ENCODE measurements at regions not wholly inside any gene's neighbourhood (a gene's known extent, or its start where the extent isn't known, plus 50 kb on each side); places are given as distances from the start of the nearest gene placed in this dataset.
"Not testable (repeated sequence)": the region's sequence is repeated elsewhere in the genome, so short reads cannot be mapped to it uniquely, and the experiment has no call there.

DNA sequence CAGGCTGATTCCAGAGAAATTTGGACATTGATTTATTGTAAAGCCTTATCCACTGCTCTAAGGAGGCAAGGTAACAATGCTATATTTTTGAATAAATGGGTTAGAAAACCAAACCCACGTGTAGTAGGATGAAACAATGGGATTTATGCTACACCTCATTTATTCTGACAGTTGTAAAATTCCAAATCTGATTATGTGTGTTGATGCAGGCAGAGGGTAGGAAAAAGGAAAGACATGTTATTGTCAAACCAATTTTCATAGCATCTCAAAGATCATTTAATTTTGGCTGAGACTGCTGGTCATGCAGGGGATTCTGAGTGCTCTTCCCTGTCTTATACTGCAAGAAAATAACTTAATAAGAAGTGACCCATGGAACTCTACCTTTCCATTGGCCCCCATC lies 1219.9 kb upstream of the SORCS1 start:
- no peak for DNase-seq

DNA sequence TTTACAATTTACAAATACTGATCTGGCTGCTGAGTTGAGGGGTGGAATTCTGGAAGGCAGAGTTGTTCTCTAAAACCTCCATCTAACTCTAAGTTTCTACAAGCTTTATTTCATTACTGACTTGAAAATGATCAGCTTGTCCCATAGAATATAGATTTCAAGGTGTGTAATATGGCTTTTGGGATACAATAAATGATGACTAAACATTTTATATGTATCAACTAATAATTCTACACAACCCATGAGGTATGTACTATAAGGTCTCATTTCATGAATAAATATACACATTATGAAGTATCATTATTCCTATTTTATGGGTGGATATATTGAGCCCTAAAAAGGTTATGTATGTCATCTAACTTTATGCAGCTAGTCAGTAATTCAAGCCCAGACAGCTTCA lies 1214.3 kb upstream of the SORCS1 start:
- DNase-seq = no peak

DNA sequence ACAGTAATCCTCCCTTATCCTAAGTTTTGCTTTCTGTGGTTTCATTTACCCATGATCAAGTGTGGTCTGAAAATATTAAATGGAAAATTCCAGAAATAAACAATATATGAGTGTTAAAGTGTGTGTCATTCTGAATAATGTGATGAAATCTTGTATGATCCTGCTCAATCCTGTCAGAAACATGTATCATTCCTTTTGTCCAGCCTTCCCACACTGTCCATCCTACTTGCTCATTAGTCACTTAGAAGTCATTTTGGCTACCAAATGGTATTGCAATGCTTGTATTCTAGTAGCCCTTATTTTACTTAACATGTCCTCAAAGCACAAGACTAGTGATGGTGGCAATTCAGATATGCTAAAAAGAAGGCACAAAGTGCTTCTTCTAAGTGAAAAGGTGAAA lies 1211.2 kb upstream of the SORCS1 start:
- no peak for DNase-seq

DNA sequence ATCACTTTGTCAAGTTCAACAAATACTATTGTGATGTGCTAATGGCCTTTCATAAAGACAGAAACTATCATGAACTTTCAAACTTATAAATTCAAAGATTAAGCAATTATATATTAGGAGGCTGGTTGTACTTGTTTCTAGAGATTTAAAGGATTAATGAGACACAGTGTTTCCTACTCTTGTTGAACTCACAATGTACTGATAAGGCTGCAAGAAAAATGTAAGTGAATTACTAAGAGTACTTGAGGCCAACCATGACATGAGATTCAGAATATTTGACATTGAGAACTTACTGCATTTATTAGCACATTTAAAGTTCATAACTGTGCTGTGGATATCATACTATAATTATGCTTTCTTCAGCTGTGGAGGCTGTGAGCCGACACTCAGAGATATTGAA lies 1210.5 kb upstream of the SORCS1 start:
- no peak for DNase-seq

DNA sequence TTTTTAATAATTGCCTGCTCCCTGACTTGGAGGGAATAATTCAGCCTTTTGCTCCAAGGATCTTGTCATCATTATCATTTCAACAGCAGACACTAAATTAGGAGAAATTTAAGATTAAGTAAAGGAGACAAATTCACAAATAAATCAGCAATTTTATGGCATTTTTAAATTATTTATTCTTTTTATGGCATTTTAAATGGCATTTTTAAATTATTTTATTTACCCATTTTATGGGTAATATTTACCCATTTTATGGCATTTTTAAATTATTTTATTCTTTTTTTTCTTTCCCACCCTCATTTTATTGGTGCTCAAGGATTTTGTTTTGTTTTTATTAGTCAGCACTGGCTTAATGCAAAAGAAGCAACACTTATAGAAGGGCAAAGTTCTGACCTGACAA lies 1201.0 kb upstream of the SORCS1 start:
- DNase-seq = no peak

DNA sequence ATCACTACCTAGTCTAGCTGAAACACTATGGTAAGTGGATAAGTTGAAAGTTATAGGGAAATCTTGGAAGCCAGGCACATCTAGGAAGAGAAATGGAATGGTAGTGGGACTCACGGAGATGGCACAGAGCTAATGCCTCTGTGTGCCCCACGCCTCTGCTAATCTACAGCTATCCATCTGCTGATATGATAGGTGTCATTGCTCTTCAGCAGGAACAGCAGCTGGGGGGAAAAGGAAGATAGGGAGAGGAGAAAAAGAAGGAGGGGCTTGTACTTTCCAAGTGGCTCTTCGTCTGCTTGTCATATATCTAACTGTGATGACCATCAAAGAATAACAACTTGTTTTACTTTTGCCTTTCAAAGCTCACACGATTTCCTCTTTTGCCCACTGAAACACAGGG lies 1199.1 kb upstream of the SORCS1 start:
- no peak for DNase-seq

DNA sequence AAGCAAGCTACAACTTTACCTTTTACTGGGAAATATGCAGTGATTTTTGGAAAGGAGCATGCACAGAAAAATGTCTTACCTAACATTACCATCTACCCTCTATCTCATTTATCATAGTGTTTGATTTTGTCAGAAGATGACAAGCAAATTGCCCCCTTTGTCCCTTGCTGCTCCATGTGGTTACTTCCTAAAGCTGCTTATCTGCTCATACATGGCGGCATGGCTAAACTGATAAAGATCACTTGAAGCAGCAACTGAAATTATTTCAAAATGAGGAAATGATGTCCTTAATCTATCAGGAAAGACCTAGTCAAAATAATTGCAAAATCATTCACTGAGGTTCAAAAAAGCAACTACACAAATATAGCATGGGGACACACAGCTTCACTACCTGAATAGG lies 1198.5 kb upstream of the SORCS1 start:
- no peak for DNase-seq

DNA sequence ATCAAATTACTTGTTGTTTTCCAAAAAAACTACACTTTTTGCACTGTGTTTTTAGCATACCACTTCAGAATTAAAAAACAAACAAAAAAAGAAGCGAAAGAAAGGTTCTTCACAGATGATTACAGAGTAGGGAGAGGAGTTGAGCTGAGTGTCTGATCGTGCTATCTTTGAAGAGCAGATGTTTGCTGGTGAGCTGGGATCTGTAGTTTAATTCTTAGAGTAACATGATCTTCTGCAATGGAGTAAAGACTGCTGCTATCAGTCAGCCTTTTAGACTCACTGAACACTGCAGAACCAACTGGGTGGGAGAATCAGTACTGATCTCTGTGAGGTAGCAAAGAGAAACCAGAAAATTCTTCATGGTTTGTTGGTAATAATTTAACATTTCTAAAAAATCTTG lies 1197.8 kb upstream of the SORCS1 start:
- DNase-seq = no peak

DNA sequence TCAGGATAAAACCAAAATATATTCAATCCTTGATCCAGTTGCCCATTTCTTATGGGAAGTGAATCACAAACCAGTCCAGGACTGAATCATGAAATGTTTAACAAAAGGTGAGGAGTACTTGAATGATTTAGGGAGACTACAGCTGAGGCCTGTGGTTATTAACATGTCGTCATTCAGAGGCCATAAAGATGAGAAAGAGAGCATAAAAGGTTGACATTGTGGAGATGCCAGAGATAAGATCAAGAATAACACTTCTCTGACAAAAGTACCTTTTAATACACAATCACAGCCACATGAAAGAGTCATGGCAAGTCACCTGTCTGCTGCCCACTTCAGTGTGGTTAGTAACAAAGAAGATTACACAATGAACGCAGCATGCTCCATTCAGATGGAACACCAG lies 1195.7 kb upstream of the SORCS1 start:
- no peak for DNase-seq

DNA sequence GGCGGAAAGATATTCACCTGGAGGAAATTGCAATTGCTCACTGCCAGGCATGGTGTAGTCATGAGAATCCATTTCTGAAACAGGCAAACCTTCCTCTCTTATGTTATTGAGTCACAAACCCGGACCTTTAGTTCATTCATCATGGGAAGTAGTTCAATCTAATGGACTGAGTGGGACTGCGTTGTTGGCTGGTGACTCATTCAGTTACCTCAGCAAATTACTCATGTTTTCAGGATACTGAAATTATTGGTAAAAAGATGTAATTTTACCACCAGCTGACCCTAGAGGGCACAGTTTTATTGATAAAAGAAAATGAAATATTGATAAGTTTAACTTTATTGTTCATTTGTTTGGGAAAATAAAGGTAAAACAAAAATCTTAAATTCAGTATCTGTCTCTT lies 1194.4 kb upstream of the SORCS1 start:
- no peak for DNase-seq

DNA sequence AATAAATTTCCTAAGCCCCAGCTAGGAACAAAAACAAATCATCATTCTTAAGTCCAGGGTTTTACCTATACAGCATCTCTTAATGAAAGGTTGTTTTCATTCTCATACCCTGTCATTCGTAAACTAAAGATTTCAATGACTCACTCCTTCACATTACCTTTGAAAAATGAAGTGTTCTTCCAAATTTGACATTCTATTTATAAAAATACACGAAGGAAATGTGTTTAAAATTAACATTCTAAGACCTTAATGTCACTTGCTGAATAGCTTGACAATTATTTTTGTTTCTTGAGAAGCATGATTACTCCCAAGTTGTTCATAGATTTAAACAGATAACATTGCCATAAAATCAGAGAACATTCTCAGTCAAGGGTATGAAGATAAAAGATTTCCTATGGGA lies 1188.3 kb upstream of the SORCS1 start:
- DNase-seq = no peak

DNA sequence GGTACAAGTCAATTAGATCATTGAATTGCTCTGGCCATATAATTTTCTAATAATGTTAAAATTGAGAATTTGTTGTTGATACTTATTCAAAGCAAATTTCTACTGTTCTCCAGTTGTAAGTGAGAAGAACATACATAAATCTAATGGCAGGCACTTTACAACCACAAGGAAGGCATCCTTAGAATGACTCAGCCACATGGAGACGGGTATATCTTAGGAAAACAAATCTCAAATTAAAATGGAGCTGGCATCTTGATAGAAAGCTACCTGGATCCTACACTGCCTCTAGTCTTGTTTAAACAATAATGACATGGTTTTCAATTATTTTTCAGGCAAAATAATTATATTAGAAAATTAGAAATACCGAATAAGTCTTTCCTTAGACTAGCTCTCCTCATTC lies 1183.7 kb upstream of the SORCS1 start:
- DNase-seq = no peak

DNA sequence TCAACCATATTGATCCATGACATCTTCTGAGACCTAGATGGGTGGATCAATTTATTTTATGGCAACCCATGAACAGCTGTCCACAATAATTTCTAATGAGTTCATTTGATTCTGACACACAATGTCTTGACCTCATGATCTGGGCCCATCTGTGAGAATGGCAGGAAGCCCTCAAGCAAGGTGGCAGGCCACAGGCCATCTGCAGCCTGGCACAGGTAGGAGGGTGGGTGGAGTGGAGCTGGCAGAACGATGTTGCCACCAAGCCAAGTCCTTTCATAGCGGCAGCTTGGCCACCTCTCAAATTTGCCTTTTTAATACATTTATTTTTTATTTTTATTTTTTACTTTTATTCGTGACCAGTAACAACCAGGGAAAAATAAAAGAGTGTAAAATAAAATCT lies 1181.6 kb upstream of the SORCS1 start:
- DNase-seq = no peak

DNA sequence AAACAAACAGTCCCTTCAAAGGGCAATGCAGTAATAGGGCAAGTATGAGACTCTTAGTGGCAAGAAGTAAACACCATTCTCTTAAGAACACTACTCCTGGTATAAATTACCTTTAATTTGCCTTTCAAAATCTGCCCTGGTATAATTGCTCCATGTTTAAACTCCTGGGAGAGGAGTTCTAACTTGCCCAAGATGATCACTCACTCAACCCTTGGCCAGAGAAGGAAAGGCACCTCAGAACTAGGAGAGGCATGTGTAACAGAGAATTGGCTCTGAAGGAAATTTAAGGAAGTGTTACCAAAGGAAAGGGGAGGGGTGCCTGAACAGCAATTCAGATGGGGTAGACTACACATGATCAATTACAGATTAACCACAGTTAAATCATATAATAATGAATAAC lies 1173.6 kb upstream of the SORCS1 start:
- DNase-seq = no peak

DNA sequence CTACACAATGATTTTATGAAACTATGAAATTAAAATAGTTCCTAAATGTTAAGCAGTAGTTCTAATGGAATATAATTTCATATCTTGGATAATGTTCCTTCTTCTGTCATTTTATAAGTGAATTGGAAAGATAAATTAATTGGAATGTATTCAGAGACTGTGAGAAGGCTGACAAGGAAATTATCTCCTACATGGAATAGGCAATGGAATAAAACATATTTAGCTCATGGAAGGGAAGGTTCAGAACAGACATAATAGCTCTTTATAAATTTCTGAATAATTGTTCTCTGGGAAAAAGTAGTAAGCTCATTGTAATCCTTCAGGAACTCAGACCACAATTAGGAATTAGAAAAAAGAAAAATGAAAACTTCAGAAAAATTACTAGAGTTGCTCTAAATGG lies 1172.3 kb upstream of the SORCS1 start:
- no peak for DNase-seq

DNA sequence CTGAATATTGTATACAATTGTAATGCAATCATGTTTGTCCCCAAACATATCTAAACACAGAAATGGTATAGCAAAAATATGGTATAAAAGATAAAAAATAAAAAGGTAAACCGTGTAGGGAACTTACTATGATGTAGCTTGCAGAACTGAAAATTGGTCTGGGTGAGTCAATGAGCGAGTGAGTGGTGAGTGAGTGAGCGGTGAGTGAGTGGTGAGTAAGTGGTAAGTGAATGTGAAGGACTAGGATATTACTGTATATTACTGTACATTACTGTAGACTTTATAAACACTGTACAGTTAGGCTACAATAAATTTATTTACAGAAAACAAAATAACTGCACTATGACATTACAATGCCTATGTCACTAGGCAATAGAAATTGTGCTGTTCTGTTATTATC lies 1163.2 kb upstream of the SORCS1 start:
- DNase-seq = no peak

DNA sequence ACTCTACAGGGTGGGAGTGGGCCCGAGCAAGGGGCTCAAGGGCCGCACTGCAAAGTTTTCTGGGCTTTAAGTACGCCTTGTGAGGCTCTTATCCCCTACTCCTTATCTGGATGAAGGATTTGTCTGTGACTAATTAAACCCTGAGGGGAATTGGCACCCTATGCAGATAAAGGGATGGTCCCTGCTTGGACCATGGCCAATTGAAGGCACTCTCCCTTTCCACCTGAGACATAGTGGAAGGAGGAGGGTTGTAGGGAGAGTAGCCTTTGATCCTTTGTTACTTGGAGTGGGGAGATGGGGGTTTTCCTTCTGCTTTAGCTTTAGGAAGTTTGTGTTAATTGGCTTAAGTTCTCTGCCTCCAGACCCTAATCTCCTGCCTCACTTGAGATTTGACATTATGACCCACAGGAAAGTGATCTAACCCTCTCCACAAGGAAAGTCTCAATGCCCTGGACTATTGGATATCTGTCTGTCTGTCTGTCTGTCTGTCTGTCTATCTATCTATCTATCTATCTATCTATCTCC lies 1158.8 kb upstream of the SORCS1 start:
- DNase-seq = no peak

DNA sequence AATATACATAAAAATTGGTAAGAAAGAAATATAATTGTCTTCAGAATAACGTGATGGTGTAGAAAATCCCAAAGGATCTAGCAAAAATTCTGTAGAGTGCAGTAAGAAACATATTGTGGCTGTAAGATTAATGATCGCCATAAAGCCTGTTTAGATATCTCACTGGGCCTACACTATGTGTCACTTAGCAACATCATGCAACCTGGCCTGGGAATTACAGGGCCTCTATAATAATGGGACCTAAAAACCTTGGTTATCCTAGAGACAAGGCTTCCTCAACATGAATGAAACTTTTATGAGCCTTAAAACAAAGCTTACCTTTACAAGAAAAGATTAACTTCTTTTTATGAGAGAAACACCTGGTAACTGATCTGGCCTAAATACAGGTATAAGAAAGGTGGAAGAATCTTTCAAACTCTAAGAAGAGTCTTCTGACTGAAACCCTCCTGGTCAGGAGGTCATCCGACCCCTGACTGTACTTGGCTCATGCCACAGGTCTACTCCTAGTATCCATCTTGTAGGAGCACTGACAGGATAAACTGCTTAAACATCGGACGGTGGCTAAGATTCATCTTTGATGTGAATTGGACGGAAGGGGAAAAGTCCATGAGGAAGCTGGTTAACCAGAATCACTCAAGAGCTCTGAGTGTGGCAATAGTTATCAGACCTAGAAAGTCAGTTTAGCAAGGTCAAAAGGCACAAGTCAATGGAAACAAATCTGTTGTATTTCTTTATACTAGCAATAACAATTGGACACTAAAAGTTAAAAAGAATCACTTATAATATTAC lies 1155.1 kb upstream of the SORCS1 start:
- DNase-seq = no peak

DNA sequence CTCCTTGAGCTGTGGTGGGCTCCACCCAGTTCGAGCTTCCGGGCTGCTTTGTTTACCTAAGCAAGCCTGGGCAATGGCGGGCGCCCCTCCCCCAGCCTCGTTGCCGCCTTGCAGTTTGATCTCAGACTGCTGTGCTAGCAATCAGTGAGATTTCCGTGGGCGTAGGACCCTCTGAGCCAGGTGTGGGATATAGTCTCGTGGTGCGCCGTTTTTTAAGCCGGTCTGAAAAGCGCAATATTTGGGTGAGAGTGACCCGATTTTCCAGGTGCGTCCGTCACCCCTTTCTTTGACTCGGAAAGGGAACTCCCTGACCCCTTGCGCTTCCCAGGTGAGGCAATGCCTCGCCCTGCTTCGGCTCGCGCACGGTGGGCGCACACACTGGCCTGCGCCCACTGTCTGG lies 1151.1 kb upstream of the SORCS1 start:
- DNase-seq = not testable (repeated sequence)

DNA sequence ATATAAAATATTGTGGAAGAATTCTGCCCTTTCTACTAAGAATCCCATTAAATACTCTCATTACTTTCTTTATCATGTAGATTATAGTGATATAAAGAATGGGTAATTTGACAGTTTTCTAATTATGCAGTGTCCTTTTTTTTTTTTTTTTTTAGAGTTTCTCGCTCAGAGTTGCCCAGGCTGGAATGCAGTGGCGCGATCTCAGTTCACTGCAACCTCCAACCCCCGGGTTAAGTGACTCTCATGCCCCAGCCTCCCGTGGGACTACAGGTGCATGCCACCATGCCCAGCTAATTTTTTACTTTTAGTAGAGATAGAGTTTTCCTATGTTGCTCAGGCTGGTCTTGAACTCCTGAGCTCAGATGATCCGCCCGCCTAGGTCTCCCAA lies 1143.4 kb upstream of the SORCS1 start:
- DNase-seq = no peak

DNA sequence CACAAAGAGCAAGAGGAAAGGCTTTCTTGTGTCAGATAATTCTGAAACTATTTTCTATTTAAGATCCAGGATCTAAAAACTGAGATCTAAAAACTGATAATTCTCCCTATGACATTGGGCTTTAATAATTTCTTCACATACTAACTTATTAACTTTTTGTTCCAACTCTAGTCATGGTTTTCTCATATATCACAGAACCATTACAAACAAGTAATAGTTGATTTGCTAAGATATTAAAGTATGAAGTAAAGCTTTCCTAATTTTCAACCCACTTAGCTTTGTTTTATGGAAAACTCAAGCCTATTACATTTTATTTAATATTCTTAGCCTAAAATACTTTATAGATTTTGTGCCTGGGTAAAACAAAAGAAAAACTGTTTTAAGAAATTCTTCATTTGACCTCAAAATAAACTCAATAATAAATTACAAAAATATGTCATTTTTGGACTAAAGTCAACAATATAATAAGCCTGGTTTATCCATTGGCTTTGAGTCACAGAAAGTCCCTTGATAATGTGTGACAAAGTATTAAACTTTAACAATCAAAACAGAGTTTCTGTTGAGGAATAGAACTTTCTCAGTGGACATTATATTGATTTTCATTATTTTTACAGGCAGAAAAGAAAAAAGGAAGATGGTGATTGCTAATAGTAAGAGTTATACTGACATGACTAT lies 1142.9 kb upstream of the SORCS1 start:
- DNase-seq = no peak

DNA sequence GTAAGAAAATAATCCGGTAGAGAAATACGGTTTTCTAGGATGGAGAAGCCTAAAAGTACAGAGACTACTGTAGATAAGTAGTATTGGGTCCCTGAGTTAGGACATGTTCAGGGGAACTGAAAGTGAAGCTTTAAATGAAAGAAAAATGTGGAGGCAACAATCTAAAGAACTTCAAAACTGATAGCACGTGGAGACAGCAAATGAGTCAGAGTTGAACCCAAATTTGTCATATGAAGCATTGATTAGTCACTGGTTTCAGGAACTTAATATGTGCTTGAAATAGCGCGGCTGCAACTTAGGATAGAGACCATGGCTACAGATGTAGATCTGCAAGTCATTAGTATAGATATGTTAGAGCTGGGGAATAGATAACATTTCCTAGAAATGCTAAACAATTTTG lies 1138.6 kb upstream of the SORCS1 start:
- DNase-seq = no peak

DNA sequence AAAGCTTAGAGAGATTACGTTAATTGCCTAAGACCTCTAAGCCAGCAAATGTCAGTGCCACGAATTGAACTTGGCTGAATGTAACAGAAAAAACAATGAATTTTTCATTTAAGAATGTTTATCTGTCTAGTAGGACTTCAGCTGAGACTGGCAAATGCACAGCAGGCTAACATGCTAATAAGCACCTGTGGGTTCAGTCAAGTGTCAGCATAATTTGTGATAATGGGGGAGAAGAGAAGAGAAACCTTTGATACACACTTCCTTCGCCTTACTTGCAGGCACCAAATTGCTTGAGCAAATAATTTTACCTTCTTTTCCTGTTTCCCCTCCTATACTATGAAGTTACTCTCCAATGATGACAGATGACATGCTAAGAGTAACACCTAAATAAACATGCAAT lies 1136.5 kb upstream of the SORCS1 start:
- no peak for DNase-seq

DNA sequence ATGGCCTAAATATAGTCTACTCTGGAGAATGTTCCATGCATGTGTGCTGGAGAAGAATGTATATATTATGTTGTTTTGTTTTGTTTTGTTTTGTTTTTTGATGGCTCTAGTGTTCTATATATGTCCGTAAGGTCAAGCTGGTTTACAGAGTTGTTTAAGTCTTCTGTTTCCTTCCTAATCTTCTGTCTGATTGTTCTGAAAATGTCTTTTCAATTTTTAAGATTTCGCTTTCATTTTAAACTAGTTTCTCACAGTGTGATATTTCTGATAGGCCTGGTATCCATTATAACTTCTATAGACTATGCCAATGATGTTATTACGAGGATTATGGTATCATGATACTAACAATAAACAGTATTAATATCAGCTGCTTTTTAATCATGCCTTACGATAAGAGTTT lies 1126.3 kb upstream of the SORCS1 start:
- no peak for DNase-seq

All from CD4-positive, alpha-beta T cell treated with Interferon alpha-2 for 1 hour (primary cell).